Activated naive CD8-positive, alpha-beta T cell treated with anti-CD3 and anti-CD28 coated beads for 36 hours (primary cell): ENCODE measurements at regions not wholly inside any gene's neighbourhood (a gene's known extent, or its start where the extent isn't known, plus 50 kb on each side); places are given as distances from the start of the nearest gene placed in this dataset.
"Not testable (repeated sequence)": the region's sequence is repeated elsewhere in the genome, so short reads cannot be mapped to it uniquely, and the experiment has no call there.

ENCODE experiments used
- DNase-seq: peaks from one replicate; pipeline ENCODE4 v3.0.0; 2021
- H3K27ac Mint-ChIP-seq: one replicate; pipeline ENCODE4 v1.8.0; 2022; ENCODE audit warnings: mild to moderate bottlenecking, moderate library complexity, mixed read lengths
- H3K27me3 Mint-ChIP-seq: one replicate; pipeline ENCODE4 v1.8.0; 2022; ENCODE audit warnings: mild to moderate bottlenecking, mixed read lengths
- H3K36me3 Mint-ChIP-seq: one replicate; pipeline ENCODE4 v1.8.0; 2021; ENCODE audit warnings: mild to moderate bottlenecking, mixed read lengths
- H3K4me1 Mint-ChIP-seq: one replicate; pipeline ENCODE4 v1.8.0; 2021; ENCODE audit warnings: mixed read lengths
- H3K4me3 Mint-ChIP-seq: one replicate; pipeline ENCODE4 v1.8.0; 2022; ENCODE audit warnings: mild to moderate bottlenecking, moderate library complexity, mixed read lengths
- H3K9me3 Mint-ChIP-seq: one replicate; pipeline ENCODE4 v1.8.0; 2022; ENCODE audit warnings: mixed read lengths

- no peak for DNase-seq
- H3K4me1 Mint-ChIP-seq, result no peaks in the 10 kb centered on the region
- no peaks in the 10 kb centered on the region for H3K9me3 Mint-ChIP-seq
- no peak overlapping the region for H3K27ac Mint-ChIP-seq
- H3K27me3 Mint-ChIP-seq, result peaks cover 19% of the 10 kb centered on the region
- H3K36me3 Mint-ChIP-seq, result no peaks in the 10 kb centered on the region
- no peak overlapping the region for H3K4me3 Mint-ChIP-seq
These were observed 80.1 kb downstream of the EMX2 start for GRCh38 chr10:117622471-117623184.

GRCh38 chr10:117626228-117626627 lies 83.7 kb downstream of the EMX2 start:
- Mint-ChIP-seq H3K4me3 (no peak overlapping the region), H3K9me3 (no peaks in the 10 kb centered on the region), H3K27me3 (peaks cover 10% of the 10 kb centered on the region), H3K4me1 (no peaks in the 10 kb centered on the region), H3K36me3 (no peaks in the 10 kb centered on the region), H3K27ac (no peak overlapping the region)
- no peak for DNase-seq

- Mint-ChIP-seq H3K4me1 (no peaks in the 10 kb centered on the region), H3K27ac (no peak overlapping the region), H3K36me3 (no peaks in the 10 kb centered on the region), H3K9me3 (no peaks in the 10 kb centered on the region), H3K4me3 (no peak overlapping the region), H3K27me3 (peaks cover 3% of the 10 kb centered on the region)
- no peak for DNase-seq
These were observed 85.0 kb downstream of the EMX2 start for GRCh38 chr10:117627561-117627960.

- H3K9me3 Mint-ChIP-seq, H3K4me1 Mint-ChIP-seq, DNase-seq, H3K27ac Mint-ChIP-seq, H3K36me3 Mint-ChIP-seq, H3K4me3 Mint-ChIP-seq: not testable (repeated sequence)
- peaks cover 12% of the 10 kb centered on the region for H3K27me3 Mint-ChIP-seq
These were observed 87.2 kb downstream of the EMX2 start for GRCh38 chr10:117629717-117630116.

GRCh38 chr10:117631276-117632145 lies 89.0 kb downstream of the EMX2 start:
- no peaks in the 10 kb centered on the region for H3K4me1 Mint-ChIP-seq
- H3K4me3 Mint-ChIP-seq, result no peak overlapping the region
- no peak overlapping the region for H3K27ac Mint-ChIP-seq
- H3K9me3 Mint-ChIP-seq, result no peaks in the 10 kb centered on the region
- no peak for DNase-seq
- peaks cover 13% of the 10 kb centered on the region for H3K27me3 Mint-ChIP-seq
- no peaks in the 10 kb centered on the region for H3K36me3 Mint-ChIP-seq

- Mint-ChIP-seq H3K36me3 (no peaks in the 10 kb centered on the region), H3K27ac (no peak overlapping the region), H3K4me1 (no peaks in the 10 kb centered on the region), H3K27me3 (peaks cover 14% of the 10 kb centered on the region), H3K9me3 (no peaks in the 10 kb centered on the region), H3K4me3 (no peak overlapping the region)
- no peak for DNase-seq
These were observed 89.9 kb downstream of the EMX2 start for GRCh38 chr10:117632406-117632805.

GRCh38 chr10:117635826-117636225 lies 93.3 kb downstream of the EMX2 start:
- Mint-ChIP-seq H3K36me3 (no peaks in the 10 kb centered on the region), H3K4me3 (no peak overlapping the region), H3K9me3 (peaks cover 1% of the 10 kb centered on the region), H3K27ac (no peak overlapping the region), H3K27me3 (peaks cover 35% of the 10 kb centered on the region), H3K4me1 (no peaks in the 10 kb centered on the region)
- no peak for DNase-seq

- H3K4me1 Mint-ChIP-seq, result no peaks in the 10 kb centered on the region
These were observed 95.7 kb downstream of the EMX2 start for GRCh38 chr10:117638200-117638599.

GRCh38 chr10:117638664-117639200 lies 96.2 kb downstream of the EMX2 start:
- Mint-ChIP-seq H3K4me1 (no peaks in the 10 kb centered on the region), H3K36me3 (no peaks in the 10 kb centered on the region), H3K9me3 (peaks cover 1% of the 10 kb centered on the region), H3K27me3 (peaks cover 45% of the 10 kb centered on the region), H3K27ac (no peak overlapping the region), H3K4me3 (no peak overlapping the region)
- no peak for DNase-seq

More at GRCh38 chr10:117638200-117638599, 95.7 kb downstream of the EMX2 start:
- no peaks in the 10 kb centered on the region for H3K36me3 Mint-ChIP-seq
- H3K4me3 Mint-ChIP-seq, result no peak overlapping the region
- no peak for DNase-seq
- H3K27me3 Mint-ChIP-seq, result peaks cover 42% of the 10 kb centered on the region
- H3K27ac Mint-ChIP-seq, result no peak overlapping the region
- H3K9me3 Mint-ChIP-seq, result peaks cover 1% of the 10 kb centered on the region

GRCh38 chr10:117640406-117640805 lies 97.9 kb downstream of the EMX2 start:
- Mint-ChIP-seq H3K9me3 (peaks cover 1% of the 10 kb centered on the region), H3K4me1 (no peaks in the 10 kb centered on the region), H3K27me3 (peaks cover 50% of the 10 kb centered on the region), H3K36me3 (no peaks in the 10 kb centered on the region), H3K27ac (no peak overlapping the region), H3K4me3 (no peak overlapping the region)
- DNase-seq, result no peak

- Mint-ChIP-seq H3K9me3 (peaks cover 9% of the 10 kb centered on the region), H3K27me3 (peaks cover 52% of the 10 kb centered on the region), H3K27ac (no peak overlapping the region), H3K36me3 (no peaks in the 10 kb centered on the region), H3K4me3 (no peak overlapping the region), H3K4me1 (no peaks in the 10 kb centered on the region)
- no peak for DNase-seq
These were observed 104.2 kb downstream of the EMX2 start for GRCh38 chr10:117646718-117647117.

GRCh38 chr10:117647306-117647705 lies 104.8 kb downstream of the EMX2 start:
- Mint-ChIP-seq H3K4me1 (peaks cover under 1% of the 10 kb centered on the region), H3K36me3 (no peaks in the 10 kb centered on the region), H3K27ac (no peak overlapping the region), H3K9me3 (peaks cover 10% of the 10 kb centered on the region), H3K27me3 (peaks cover 50% of the 10 kb centered on the region), H3K4me3 (no peak overlapping the region)
- DNase-seq, result no peak

- Mint-ChIP-seq H3K9me3 (peaks cover 19% of the 10 kb centered on the region), H3K36me3 (peaks cover 5% of the 10 kb centered on the region), H3K27me3 (peaks cover 29% of the 10 kb centered on the region), H3K4me3 (no peak overlapping the region), H3K27ac (no peak overlapping the region), H3K4me1 (peaks cover 12% of the 10 kb centered on the region)
- no peak for DNase-seq
These were observed 108.6 kb downstream of the EMX2 start for GRCh38 chr10:117651121-117651520.

GRCh38 chr10:117652228-117653169 lies 110.0 kb downstream of the EMX2 start:
- peaks cover 8% of the 10 kb centered on the region for H3K36me3 Mint-ChIP-seq
- H3K27me3 Mint-ChIP-seq, result peaks cover 21% of the 10 kb centered on the region
- DNase-seq, result no peak
- H3K9me3 Mint-ChIP-seq, result peaks cover 22% of the 10 kb centered on the region
- no peak overlapping the region for H3K4me3 Mint-ChIP-seq
- peaks cover 22% of the 10 kb centered on the region for H3K4me1 Mint-ChIP-seq
- peak overlapping the region; percentile 59 for H3K27ac Mint-ChIP-seq

- Mint-ChIP-seq H3K36me3 (peaks cover 8% of the 10 kb centered on the region), H3K4me1 (peaks cover 22% of the 10 kb centered on the region), H3K27ac (no peak overlapping the region), H3K27me3 (peaks cover 16% of the 10 kb centered on the region), H3K4me3 (no peak overlapping the region), H3K9me3 (peaks cover 22% of the 10 kb centered on the region)
- DNase-seq, result peak; percentile 52
These were observed 110.6 kb downstream of the EMX2 start for GRCh38 chr10:117653170-117653515.
